ENCODE measurements at regions not wholly inside any gene's neighbourhood (a gene's known extent, or its start where the extent isn't known, plus 50 kb on each side); places are given as distances from the start of the nearest gene placed in this dataset.
"Not testable (repeated sequence)": the region's sequence is repeated elsewhere in the genome, so short reads cannot be mapped to it uniquely, and the experiment has no call there.

GRCh38 chr7:81427461-81427860, 342.4 kb downstream of the HGF start:
- no peak for DNase-seq

GRCh38 chr7:81420526-81421226, 349.2 kb downstream of the HGF start:
- DNase-seq: no peak

GRCh38 chr7:81419731-81420130, 350.1 kb downstream of the HGF start:
- DNase-seq: no peak

- DNase-seq: no peak
Measured at GRCh38 chr7:81416659-81417058, 353.2 kb downstream of the HGF start.

- DNase-seq: no peak
Measured at GRCh38 chr7:81415181-81415580, 354.7 kb downstream of the HGF start.

- DNase-seq: no peak
Measured at GRCh38 chr7:81414411-81414810, 355.4 kb downstream of the HGF start.

GRCh38 chr7:81410471-81411117, 359.3 kb downstream of the HGF start:
- DNase-seq: no peak

- DNase-seq: no peak
Measured at GRCh38 chr7:81408728-81409127, 361.1 kb downstream of the HGF start.

GRCh38 chr7:81407094-81407493, 362.8 kb downstream of the HGF start:
- no peak for DNase-seq

- DNase-seq: no peak
Measured at GRCh38 chr7:81404669-81405068, 365.2 kb downstream of the HGF start.

- DNase-seq: no peak
Measured at GRCh38 chr7:81402227-81402626, 367.6 kb downstream of the HGF start.

- no peak for DNase-seq
Measured at GRCh38 chr7:81399471-81399870, 370.4 kb downstream of the HGF start.

GRCh38 chr7:81394029-81394428, 375.8 kb downstream of the HGF start:
- DNase-seq: no peak

- no peak for DNase-seq
Measured at GRCh38 chr7:81393018-81393417, 376.8 kb downstream of the HGF start.

- no peak for DNase-seq
Measured at GRCh38 chr7:81385370-81385769, 384.5 kb downstream of the HGF start.

GRCh38 chr7:81383846-81384245, 386.0 kb downstream of the HGF start:
- no peak for DNase-seq

- DNase-seq: not testable (repeated sequence)
Measured at GRCh38 chr7:81374641-81375040, 395.2 kb downstream of the HGF start.

GRCh38 chr7:81370822-81371221, 399.0 kb downstream of the HGF start:
- DNase-seq: no peak

GRCh38 chr7:81367326-81367931, 402.4 kb downstream of the HGF start:
- DNase-seq: no peak

- DNase-seq: no peak
Measured at GRCh38 chr7:81366546-81366945, 403.3 kb downstream of the HGF start.

GRCh38 chr7:81361769-81362312, 408.0 kb downstream of the HGF start:
- no peak for DNase-seq

GRCh38 chr7:81355911-81356310, 413.9 kb downstream of the HGF start:
- DNase-seq: no peak

GRCh38 chr7:81349044-81349443, 420.8 kb downstream of the HGF start:
- DNase-seq: no peak

GRCh38 chr7:81339946-81340345, 421.1 kb upstream of the SEMA3C start:
- no peak for DNase-seq

Data from activated CD4-positive, alpha-beta T cell treated with anti-CD3 and anti-CD28 coated beads, Interleukin-10, Interleukin-2, amounts not matched to agents 100 ng/mL and 50 ng/mL, durations not matched to agents 16 hours and 8 hours (primary cell).